Adrenal gland (tissue), 9 donors: ENCODE measurements at regions not wholly inside any gene's neighbourhood (a gene's known extent, or its start where the extent isn't known, plus 50 kb on each side); places are given as distances from the start of the nearest gene placed in this dataset.

Source experiments
- DNase-seq, 7 donors: peaks; one replicate each; pipeline ENCODE4 v3.0.0-alpha.2; 2019 to 2020
- H3K27ac ChIP-seq, 5 donors: fragments of 200-600 bp; sonication (generic) in 4 of 5; 1 replicate in 3 of 5; 2 replicates in 2 of 5; pipeline versions ENCODE4 v1.5.1 to v1.8.0; 2016 to 2020; ENCODE audit warnings: mild to moderate bottlenecking in 1 of 5
- H3K27me3 ChIP-seq: fragments of 200-600 bp; 2 replicates; pipeline ENCODE4 v1.8.0; 2021
- H3K36me3 ChIP-seq, 2 donors: fragments of 200-600 bp; replicated peaks in 1 of 2; 1 replicate in 1 of 2; 2 replicates in 1 of 2; pipeline versions ENCODE4 v1.5.1 to v1.8.0; 2018 to 2022
- H3K4me1 ChIP-seq, 2 donors: fragments of 200-600 bp; replicated peaks in 1 of 2; 1 replicate in 1 of 2; 2 replicates in 1 of 2; pipeline versions ENCODE4 v1.5.1 to v1.8.0; 2018 to 2021
- H3K4me3 ChIP-seq, 4 donors: fragments of 200-600 bp; sonication (generic) in 3 of 4; one replicate each; pipeline ENCODE4 v1.5.1; 2016 to 2018
- H3K9me3 ChIP-seq, 3 donors: fragments of 200-600 bp; sonication (generic) in 1 of 3; replicated peaks in 1 of 3; 1 replicate in 2 of 3; 2 replicates in 1 of 3; pipeline versions ENCODE4 v1.5.1 to v1.8.0; 2016 to 2021
- CTCF ChIP-seq, 6 experiments: fragments of 450-650 bp in 4 of 6; fragments of 200-600 bp in 2 of 6; sonication (generic) in 1 of 6; IDR thresholded peaks; 1 replicate in 5 of 6; 2 replicates in 1 of 6; pipeline versions ENCODE4 v1.5.1 to v1.8.0; 2016 to 2021; ENCODE audit warnings: antibody characterized with exemption in 6 of 6, mild to moderate bottlenecking in 2 of 6, moderate library complexity in 1 of 6
- POLR2A ChIP-seq, 2 donors: fragments of 450-650 bp; IDR thresholded peaks; one replicate each; pipeline ENCODE4 v1.6.1; 2017; ENCODE audit warnings: antibody characterized with exemption in 2 of 2, mild to moderate bottlenecking in 2 of 2, moderate library complexity in 1 of 2
- WGBS, 4 donors: extraction: QIAGEN DNeasy Blood & Tissue Kit in 2 of 4; methylation state at CpG; one replicate each; pipeline versions ENCODE4 v1.1.5 to v1.1.7; 2013 to 2017; 5-methylcytosine and 5-hydroxymethylcytosine counted together
- intact Hi-C, 2 donors: fragments of 100-400 bp; cut with DNase I; formaldehyde crosslinking; loops; one replicate each; pipeline versions ENCODE4 v1.14.1 to v1.15.0; 2022 to 2023
- donor health status: healthy with polysubstance abuse.
- donor health status: Bipolar disorder and iron deficiency.
- donor health status: DM: yes; HTN: yes; CAD: no.
- donor health status: DM: no; HTN: no; CAD: no.
- donor health status: DM: no; HTN: no; CAD: no.

DNA sequence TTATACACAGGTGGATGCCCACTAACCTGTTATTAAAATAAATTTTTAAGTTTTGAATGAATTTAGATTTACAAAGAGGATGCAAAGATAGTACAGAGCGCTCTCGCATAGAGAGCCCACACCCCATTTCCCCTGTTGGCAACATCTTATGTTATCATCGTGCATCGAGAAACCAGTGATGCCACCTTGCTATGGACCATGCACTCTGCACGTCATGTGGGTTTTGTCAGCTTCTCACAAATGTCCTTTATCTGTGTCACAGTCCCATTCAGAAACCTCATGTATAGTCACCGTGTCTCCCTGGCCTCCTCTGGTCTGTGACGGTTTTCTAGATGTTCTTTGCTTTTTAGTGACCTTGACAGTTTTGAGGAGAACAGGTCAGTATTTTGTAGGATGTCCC is 60.0 kb downstream of the ING1 start:
- H3K27ac ChIP-seq: no peak overlapping the region
- no peaks in the 10 kb centered on the region for H3K9me3 ChIP-seq
- no peaks in the 10 kb centered on the region for H3K36me3 ChIP-seq
- TF ChIP-seq POLR2A (IDR thresholded peaks at IDR 0.05): no peak
- TF ChIP-seq CTCF (IDR thresholded peaks at IDR 0.05): no peak
- 86 to 95% (median 88%) methylated on average over 7 of the region's 7 CpGs for whole genome bisulfite sequencing, 4 donors
- no peaks in the 10 kb centered on the region for H3K27me3 ChIP-seq
- H3K4me3 ChIP-seq: no peak overlapping the region
- DNase-seq: no peak
- H3K4me1 ChIP-seq: no peaks in the 10 kb centered on the region
- intact Hi-C loops: no loop called here

- TF ChIP-seq POLR2A (IDR thresholded peaks at IDR 0.05) (no peak), CTCF (IDR thresholded peaks at IDR 0.05) (no peak)
- intact Hi-C loops: no loop called here
- Histone ChIP-seq H3K36me3 (no peaks in the 10 kb centered on the region), H3K4me3 (no peak overlapping the region), H3K27me3 (no peaks in the 10 kb centered on the region), H3K4me1 (no peaks in the 10 kb centered on the region), H3K9me3 (no peaks in the 10 kb centered on the region), H3K27ac (no peak overlapping the region)
- WGBS, 4 donors: 73 to 96% (median 90%) methylated on average over 1 of the region's 1 CpG
- no peak for DNase-seq
Measured at GRCh38 chr13:110774051-110774450, 60.6 kb downstream of the ING1 start.

DNA sequence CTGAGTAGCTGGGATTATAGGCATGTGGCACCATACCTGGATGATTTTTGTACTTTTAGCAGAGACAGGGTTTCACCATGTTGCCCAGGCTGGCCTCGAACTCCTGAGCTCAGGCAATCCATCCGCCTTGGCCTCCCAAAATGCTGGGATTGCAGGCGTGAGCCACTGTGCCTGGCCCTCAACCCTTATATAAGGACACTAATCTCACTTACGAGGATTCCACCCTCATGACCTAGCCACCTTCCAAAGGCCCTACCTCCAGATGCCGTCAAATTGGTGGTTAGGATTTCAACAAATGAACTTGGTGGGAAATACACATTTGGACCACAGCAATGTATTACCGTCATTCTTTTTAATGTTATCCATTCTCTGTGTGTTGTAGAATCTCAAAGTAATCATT is 61.0 kb downstream of the ING1 start:
- intact Hi-C loops: no loop called here
- 84 to 92% (median 86%) methylated on average over 6 of the region's 6 CpGs for WGBS, 4 donors
- DNase-seq: no peak

GRCh38 chr13:110775576-110775975 is 62.1 kb downstream of the ING1 start:
- H3K27ac ChIP-seq: no peak overlapping the region
- H3K36me3 ChIP-seq: no peaks in the 10 kb centered on the region
- intact Hi-C loops: no loop called here

More for the DNA sequence above, 61.0 kb downstream of the ING1 start:
- no peaks in the 10 kb centered on the region for H3K36me3 ChIP-seq
- TF ChIP-seq CTCF (IDR thresholded peaks at IDR 0.05) (no peak), POLR2A (IDR thresholded peaks at IDR 0.05) (no peak)
- H3K9me3 ChIP-seq: no peaks in the 10 kb centered on the region
- no peaks in the 10 kb centered on the region for H3K4me1 ChIP-seq
- H3K4me3 ChIP-seq: no peak overlapping the region
- H3K27me3 ChIP-seq: no peaks in the 10 kb centered on the region
- no peak overlapping the region for H3K27ac ChIP-seq

More at GRCh38 chr13:110775576-110775975, 62.1 kb downstream of the ING1 start:
- WGBS, 4 donors: 72 to 81% (median 79%) methylated on average over 5 of the region's 5 CpGs
- no peaks in the 10 kb centered on the region for H3K9me3 ChIP-seq
- no peak for DNase-seq
- H3K27me3 ChIP-seq: no peaks in the 10 kb centered on the region
- TF ChIP-seq POLR2A (IDR thresholded peaks at IDR 0.05) (no peak), CTCF (IDR thresholded peaks at IDR 0.05) (no peak)
- H3K4me3 ChIP-seq: no peak overlapping the region
- H3K4me1 ChIP-seq: no peaks in the 10 kb centered on the region
